ENCODE measurements at regions not wholly inside any gene's neighbourhood (a gene's known extent, or its start where the extent isn't known, plus 50 kb on each side); places are given as distances from the start of the nearest gene placed in this dataset.

- no peaks in the 10 kb centered on the region for H3K27me3 ChIP-seq
- intact Hi-C loops (cut with DNase I): no loop called here
- peaks cover 5% of the 10 kb centered on the region for H3K4me1 ChIP-seq
- H3K4me3 ChIP-seq: no peak overlapping the region
- DNase-seq (ENCODE audit: extremely low spot score in 2 of 2): no peak
- TF ChIP-seq POLR2AphosphoS5 (IDR thresholded peaks at IDR 0.05; ENCODE audit: insufficient read depth in 1 of 2, low read depth in 1 of 2): no peak
- TF ChIP-seq CTCF (IDR thresholded peaks at IDR 0.05): no peak
- no peak for TF ChIP-seq POLR2A (IDR thresholded peaks at IDR 0.05)
- H3K27ac ChIP-seq: peak overlapping the region; percentile 55
- H3K36me3 ChIP-seq: no peaks in the 10 kb centered on the region
- H3K9me3 ChIP-seq: no peaks in the 10 kb centered on the region
Measured at GRCh38 chr6:45742591-45742990, 273.1 kb downstream of the CLIC5 start.

GRCh38 chr6:45741437-45742171 is 274.1 kb downstream of the CLIC5 start:
- Histone ChIP-seq H3K27ac (peak overlapping the region; percentile 55), H3K4me1 (peaks cover 5% of the 10 kb centered on the region), H3K36me3 (no peaks in the 10 kb centered on the region), H3K4me3 (no peak overlapping the region), H3K9me3 (no peaks in the 10 kb centered on the region), H3K27me3 (no peaks in the 10 kb centered on the region)
- no peak for DNase-seq (ENCODE audit: extremely low spot score in 2 of 2)
- TF ChIP-seq CTCF (IDR thresholded peaks at IDR 0.05) (no peak), POLR2A (IDR thresholded peaks at IDR 0.05) (no peak), POLR2AphosphoS5 (IDR thresholded peaks at IDR 0.05; ENCODE audit: insufficient read depth in 1 of 2, low read depth in 1 of 2) (no peak)
- intact Hi-C loops (cut with DNase I): no loop called here

GRCh38 chr6:45739058-45739457 is 276.6 kb downstream of the CLIC5 start:
- no peak for TF ChIP-seq POLR2A (IDR thresholded peaks at IDR 0.05)
- TF ChIP-seq POLR2AphosphoS5 (IDR thresholded peaks at IDR 0.05; ENCODE audit: insufficient read depth in 1 of 2, low read depth in 1 of 2): no peak
- no peak for TF ChIP-seq CTCF (IDR thresholded peaks at IDR 0.05)

GRCh38 chr6:45738057-45738455 is 277.6 kb downstream of the CLIC5 start:
- intact Hi-C loops (cut with DNase I): no loop called here
- H3K4me3 ChIP-seq: no peak overlapping the region
- no peak for DNase-seq (ENCODE audit: extremely low spot score in 2 of 2)
- H3K9me3 ChIP-seq: no peaks in the 10 kb centered on the region
- H3K27ac ChIP-seq: no peak overlapping the region
- TF ChIP-seq POLR2A (IDR thresholded peaks at IDR 0.05) (no peak), POLR2AphosphoS5 (IDR thresholded peaks at IDR 0.05; ENCODE audit: insufficient read depth in 1 of 2, low read depth in 1 of 2) (no peak), CTCF (IDR thresholded peaks at IDR 0.05) (no peak)
- peaks cover 5% of the 10 kb centered on the region for H3K4me1 ChIP-seq
- H3K27me3 ChIP-seq: no peaks in the 10 kb centered on the region
- H3K36me3 ChIP-seq: no peaks in the 10 kb centered on the region

More at GRCh38 chr6:45739058-45739457, 276.6 kb downstream of the CLIC5 start:
- Histone ChIP-seq H3K4me1 (peaks cover 5% of the 10 kb centered on the region), H3K4me3 (no peak overlapping the region), H3K27me3 (no peaks in the 10 kb centered on the region), H3K9me3 (no peaks in the 10 kb centered on the region), H3K27ac (no peak overlapping the region), H3K36me3 (no peaks in the 10 kb centered on the region)
- DNase-seq (ENCODE audit: extremely low spot score in 2 of 2): no peak
- intact Hi-C loops (cut with DNase I): no loop called here

GRCh38 chr6:45737331-45738056 is 278.2 kb downstream of the CLIC5 start:
- H3K27ac ChIP-seq: no peak overlapping the region
- no peak overlapping the region for H3K4me3 ChIP-seq
- intact Hi-C loops (cut with DNase I): no loop called here
- no peaks in the 10 kb centered on the region for H3K27me3 ChIP-seq
- DNase-seq (ENCODE audit: extremely low spot score in 2 of 2): no peak
- peaks cover 5% of the 10 kb centered on the region for H3K4me1 ChIP-seq
- TF ChIP-seq POLR2A (IDR thresholded peaks at IDR 0.05) (no peak), POLR2AphosphoS5 (IDR thresholded peaks at IDR 0.05; ENCODE audit: insufficient read depth in 1 of 2, low read depth in 1 of 2) (no peak), CTCF (IDR thresholded peaks at IDR 0.05) (no peak)
- H3K9me3 ChIP-seq: no peaks in the 10 kb centered on the region
- no peaks in the 10 kb centered on the region for H3K36me3 ChIP-seq

All from vagina (tissue), 2 donors.